ENCODE measurements at regions not wholly inside any gene's neighbourhood (a gene's known extent, or its start where the extent isn't known, plus 50 kb on each side); places are given as distances from the start of the nearest gene placed in this dataset.
"Not testable (repeated sequence)": the region's sequence is repeated elsewhere in the genome, so short reads cannot be mapped to it uniquely, and the experiment has no call there.

- H3K36me3 ChIP-seq (ENCODE audit: control insufficient read depth, insufficient read depth, low read length) = no peaks in the 10 kb centered on the region
- DNase-seq (ENCODE audit: extremely low read depth, insufficient read length) = peak; percentile 18
- no peak overlapping the region for H3K4me3 ChIP-seq (replicated peaks; ENCODE audit: low read depth, low read length)
- no peaks in the 10 kb centered on the region for H3K27me3 ChIP-seq (replicated peaks; ENCODE audit: control insufficient read depth, insufficient read depth, low read length)
- no peak for TF ChIP-seq CTCF (IDR thresholded peaks at IDR 0.05; ENCODE audit: insufficient read depth, low read length, poor library complexity, severe bottlenecking)
Measured at GRCh38 chr7:69062020-69062765, 536.1 kb upstream of the AUTS2 start.

- peak; percentile 51 for TF ChIP-seq CTCF (IDR thresholded peaks at IDR 0.05; ENCODE audit: insufficient read depth, low read length, poor library complexity, severe bottlenecking)
- DNase-seq (ENCODE audit: extremely low read depth, insufficient read length) = no peak
- H3K4me3 ChIP-seq (replicated peaks; ENCODE audit: low read depth, low read length) = no peak overlapping the region
- no peaks in the 10 kb centered on the region for H3K36me3 ChIP-seq (ENCODE audit: control insufficient read depth, insufficient read depth, low read length)
- no peaks in the 10 kb centered on the region; the same call in 1 of the 2 replicates for H3K27me3 ChIP-seq (replicated peaks; ENCODE audit: control insufficient read depth, insufficient read depth, low read length)
Measured at GRCh38 chr7:69067397-69067796, 530.9 kb upstream of the AUTS2 start.

GRCh38 chr7:69070476-69070875 lies 527.8 kb upstream of the AUTS2 start:
- no peak for DNase-seq (ENCODE audit: extremely low read depth, insufficient read length)
- TF ChIP-seq CTCF (IDR thresholded peaks at IDR 0.05; ENCODE audit: insufficient read depth, low read length, poor library complexity, severe bottlenecking) = no peak

GRCh38 chr7:69076566-69076965 lies 521.7 kb upstream of the AUTS2 start:
- H3K4me3 ChIP-seq (replicated peaks; ENCODE audit: low read depth, low read length) = no peak overlapping the region
- no peaks in the 10 kb centered on the region for H3K27me3 ChIP-seq (replicated peaks; ENCODE audit: control insufficient read depth, insufficient read depth, low read length)
- TF ChIP-seq CTCF (IDR thresholded peaks at IDR 0.05; ENCODE audit: insufficient read depth, low read length, poor library complexity, severe bottlenecking) = no peak
- DNase-seq (ENCODE audit: extremely low read depth, insufficient read length) = no peak
- H3K36me3 ChIP-seq (ENCODE audit: control insufficient read depth, insufficient read depth, low read length) = no peaks in the 10 kb centered on the region

More at GRCh38 chr7:69070476-69070875, 527.8 kb upstream of the AUTS2 start:
- H3K4me3 ChIP-seq (replicated peaks; ENCODE audit: low read depth, low read length) = no peak overlapping the region
- H3K27me3 ChIP-seq (replicated peaks; ENCODE audit: control insufficient read depth, insufficient read depth, low read length) = no peaks in the 10 kb centered on the region; the same call in 1 of the 2 replicates
- H3K36me3 ChIP-seq (ENCODE audit: control insufficient read depth, insufficient read depth, low read length) = no peaks in the 10 kb centered on the region

- no peak for DNase-seq (ENCODE audit: extremely low read depth, insufficient read length)
- H3K4me3 ChIP-seq (replicated peaks; ENCODE audit: low read depth, low read length) = no peak overlapping the region
Measured at GRCh38 chr7:69078997-69079769, 519.1 kb upstream of the AUTS2 start.

GRCh38 chr7:69087281-69087680 lies 511.0 kb upstream of the AUTS2 start:
- DNase-seq (ENCODE audit: extremely low read depth, insufficient read length); H3K36me3 ChIP-seq (ENCODE audit: control insufficient read depth, insufficient read depth, low read length); H3K4me3 ChIP-seq (replicated peaks; ENCODE audit: low read depth, low read length); H3K27me3 ChIP-seq (replicated peaks; ENCODE audit: control insufficient read depth, insufficient read depth, low read length): not testable (repeated sequence)

More at GRCh38 chr7:69078997-69079769, 519.1 kb upstream of the AUTS2 start:
- Histone ChIP-seq H3K27me3 (replicated peaks; ENCODE audit: control insufficient read depth, insufficient read depth, low read length) (no peaks in the 10 kb centered on the region), H3K36me3 (ENCODE audit: control insufficient read depth, insufficient read depth, low read length) (no peaks in the 10 kb centered on the region)
- no peak for TF ChIP-seq CTCF (IDR thresholded peaks at IDR 0.05; ENCODE audit: insufficient read depth, low read length, poor library complexity, severe bottlenecking)

Data from GM06990 (cell line).